CD14-positive monocyte (primary cell): ENCODE measurements at regions not wholly inside any gene's neighbourhood (a gene's known extent, or its start where the extent isn't known, plus 50 kb on each side); places are given as distances from the start of the nearest gene placed in this dataset.

Experiments
- DNase-seq, 3 donors: peaks; one replicate each; pipeline ENCODE4 v3.0.0-alpha.2; 2011 to 2022
- H2AFZ ChIP-seq: 2 replicates; pipeline ENCODE4 v1.6.0; 2012; ENCODE audit warnings: mild to moderate bottlenecking, low read depth, low read length, inconsistent platforms; ENCODE audit not compliant: insufficient read depth, poor library complexity, severe bottlenecking
- H3K27ac ChIP-seq, 2 donors: 1 replicate in 1 of 2; 2 replicates in 1 of 2; pipeline ENCODE4 v1.5.1; 2012 to 2013; ENCODE audit warnings: low read length in 2 of 2, control low read depth in 1 of 2, inconsistent platforms in 1 of 2, low read depth in 1 of 2, mild to moderate bottlenecking in 1 of 2
- H3K27me3 ChIP-seq, 2 donors: one replicate each; pipeline versions ENCODE4 v1.6.0 to v1.6.1; 2011 to 2013; ENCODE audit warnings: low read length in 2 of 2; ENCODE audit not compliant: control insufficient read depth in 2 of 2, insufficient read depth in 2 of 2
- H3K36me3 ChIP-seq, 2 donors: replicated peaks in 1 of 2; 1 replicate in 1 of 2; 2 replicates in 1 of 2; pipeline versions ENCODE4 v1.5.1 to v1.6.1; 2012 to 2013; ENCODE audit warnings: low read length in 2 of 2, control low read depth in 1 of 2, inconsistent platforms in 1 of 2, mild to moderate bottlenecking in 1 of 2; ENCODE audit not compliant: insufficient read depth in 2 of 2, control insufficient read depth in 1 of 2
- H3K4me1 ChIP-seq, 2 donors: 1 replicate in 1 of 2; 2 replicates in 1 of 2; pipeline versions ENCODE4 v1.5.1 to v1.6.1; 2012 to 2013; ENCODE audit warnings: low read length in 2 of 2, control low read depth in 1 of 2, inconsistent platforms in 1 of 2, mild to moderate bottlenecking in 1 of 2, moderate library complexity in 1 of 2; ENCODE audit not compliant: insufficient read depth in 2 of 2, control insufficient read depth in 1 of 2
- H3K4me2 ChIP-seq: replicated peaks from 2 replicates; pipeline ENCODE3; 2012; ENCODE audit warnings: low read length, moderate library complexity, mild to moderate bottlenecking; ENCODE audit not compliant: poor library complexity, severe bottlenecking; ENCODE audit errors: extremely low read depth
- H3K4me3 ChIP-seq, 3 experiments: fragments of 200-600 bp in 1 of 3; sonication (generic) in 1 of 3; replicated peaks in 1 of 3; 1 replicate in 2 of 3; 2 replicates in 1 of 3; pipeline ENCODE4 v1.5.1; 2011 to 2013; ENCODE audit warnings: low read length in 3 of 3, mild to moderate bottlenecking in 3 of 3, control low read depth in 2 of 3, low read depth in 2 of 3, inconsistent platforms in 1 of 3, moderate library complexity in 1 of 3
- H3K79me2 ChIP-seq: 2 replicates; pipeline ENCODE4 v1.6.0; 2012; ENCODE audit warnings: mild to moderate bottlenecking, control low read depth, inconsistent platforms, low read length, moderate library complexity; ENCODE audit not compliant: insufficient read depth
- H3K9ac ChIP-seq: 2 replicates; pipeline ENCODE4 v1.6.0; 2017; ENCODE audit warnings: low read length, mild to moderate bottlenecking; ENCODE audit not compliant: insufficient read depth, poor library complexity, severe bottlenecking
- H3K9me3 ChIP-seq, 2 donors: replicated peaks in 1 of 2; 1 replicate in 1 of 2; 2 replicates in 1 of 2; pipeline versions ENCODE4 v1.5.1 to v1.6.1; 2012 to 2013; ENCODE audit warnings: low read length in 2 of 2, control low read depth in 1 of 2; ENCODE audit not compliant: control insufficient read depth in 1 of 2, insufficient read depth in 1 of 2
- H4K20me1 ChIP-seq: 2 replicates; pipeline ENCODE4 v1.6.0; 2012; ENCODE audit warnings: mild to moderate bottlenecking, low read length, control low read depth, moderate library complexity; ENCODE audit not compliant: insufficient read depth
- H3K27ac Mint-ChIP-seq, 7 donors: one replicate each; pipeline ENCODE4 v1.8.0; 2020; ENCODE audit warnings: mild to moderate bottlenecking in 7 of 7, mixed read lengths in 7 of 7, moderate library complexity in 6 of 7, inconsistent platforms in 2 of 7
- H3K27me3 Mint-ChIP-seq, 3 donors: one replicate each; pipeline ENCODE4 v1.8.0; 2021 to 2022; ENCODE audit warnings: low read depth in 3 of 3, mild to moderate bottlenecking in 3 of 3, mixed read lengths in 3 of 3, moderate library complexity in 3 of 3, inconsistent platforms in 1 of 3
- H3K36me3 Mint-ChIP-seq, 2 donors: one replicate each; pipeline ENCODE4 v1.8.0; 2020; ENCODE audit warnings: mixed read lengths in 2 of 2, inconsistent platforms in 1 of 2, mild to moderate bottlenecking in 1 of 2
- H3K4me1 Mint-ChIP-seq: one replicate; pipeline ENCODE4 v1.8.0; 2020; ENCODE audit warnings: mild to moderate bottlenecking, mixed read lengths
- H3K4me3 Mint-ChIP-seq, 2 donors: one replicate each; pipeline ENCODE4 v1.8.0; 2020; ENCODE audit warnings: mild to moderate bottlenecking in 2 of 2, mixed read lengths in 2 of 2, moderate library complexity in 1 of 2
- H3K9me3 Mint-ChIP-seq, 7 donors: one replicate each; pipeline ENCODE4 v1.8.0; 2020 to 2022; ENCODE audit warnings: mixed read lengths in 7 of 7, mild to moderate bottlenecking in 6 of 7, moderate library complexity in 6 of 7, inconsistent platforms in 2 of 7
- CTCF ChIP-seq: fragments of 200-600 bp; IDR thresholded peaks from one replicate; pipeline ENCODE4 v1.8.0; 2022; ENCODE audit warnings: antibody characterized with exemption, mild to moderate bottlenecking
- WGBS: methylation state at CpG from one replicate; pipeline ENCODE4 v1.1.5; 2013; ENCODE audit warnings: missing lambda C conversion rate; ENCODE audit not compliant: insufficient coverage; 5-methylcytosine and 5-hydroxymethylcytosine counted together
- intact Hi-C, 2 donors: fragments of 100-400 bp; cut with micrococcal nuclease; formaldehyde crosslinking; loops; one replicate each; pipeline versions ENCODE4 v1.15.0 to v1.15.1; 2023

GRCh38 chr4:126168484-126168883 is 853.7 kb downstream of the FAT4 start:
- Mint-ChIP-seq H3K9me3 (peaks cover 0 to 7% (median 2%) of the 10 kb centered on the region in 7 donors), H3K36me3 (no peaks in the 10 kb centered on the region), H3K4me1 (no peaks in the 10 kb centered on the region), H3K27ac (no peak overlapping the region), H3K4me3 (no peak overlapping the region), H3K27me3 (no peaks in the 10 kb centered on the region)
- no peak overlapping the region for H3K27ac ChIP-seq
- no peak for DNase-seq
- no peak overlapping the region for H2AFZ ChIP-seq
- peaks cover 0 to 4% of the 10 kb centered on the region in 2 donors for H3K9me3 ChIP-seq
- H4K20me1 ChIP-seq = no peaks in the 10 kb centered on the region
- intact Hi-C loops = no loop called here
- H3K9ac ChIP-seq = no peak overlapping the region
- no peak overlapping the region for H3K4me3 ChIP-seq
- no peak overlapping the region for H3K4me2 ChIP-seq
- no CpG with 5 or more reads among the region's 1 CpG for WGBS
- no peak for TF ChIP-seq CTCF
- H3K4me1 ChIP-seq = no peaks in the 10 kb centered on the region
- H3K27me3 ChIP-seq = no peaks in the 10 kb centered on the region
- no peaks in the 10 kb centered on the region for H3K36me3 ChIP-seq
- H3K79me2 ChIP-seq = no peaks in the 10 kb centered on the region

- H3K27me3 Mint-ChIP-seq = no peaks in the 10 kb centered on the region
- Histone ChIP-seq H4K20me1 (no peaks in the 10 kb centered on the region), H3K4me2 (no peak overlapping the region), H3K4me3 (no peak overlapping the region), H3K27me3 (no peaks in the 10 kb centered on the region), H3K36me3 (no peaks in the 10 kb centered on the region), H3K4me1 (no peaks in the 10 kb centered on the region), H3K27ac (no peak overlapping the region), H2AFZ (no peak overlapping the region), H3K79me2 (no peaks in the 10 kb centered on the region), H3K9me3 (peaks cover 0 to 4% of the 10 kb centered on the region in 2 donors), H3K9ac (no peak overlapping the region)
- DNase-seq = no peak
- no peak for TF ChIP-seq CTCF
- H3K36me3 Mint-ChIP-seq = no peaks in the 10 kb centered on the region
- H3K9me3 Mint-ChIP-seq = peaks cover 0 to 3% (median 0%) of the 10 kb centered on the region in 7 donors
- H3K4me1 Mint-ChIP-seq = no peaks in the 10 kb centered on the region
- intact Hi-C loops = no loop called here
- H3K27ac Mint-ChIP-seq = no peak overlapping the region
- WGBS = no CpG with 5 or more reads among the region's 1 CpG
- no peak overlapping the region for H3K4me3 Mint-ChIP-seq
Measured at GRCh38 chr4:126172126-126172525, 857.4 kb downstream of the FAT4 start.
